MM.1S (cell line): ENCODE measurements at regions not wholly inside any gene's neighbourhood (a gene's known extent, or its start where the extent isn't known, plus 50 kb on each side); places are given as distances from the start of the nearest gene placed in this dataset.

Experiments used
- DNase-seq: peaks from one replicate; pipeline ENCODE4 v3.0.0-alpha.2; 2015
- H2AFZ ChIP-seq: fragments of 300-600 bp; sonication (generic); 2 replicates; pipeline ENCODE4 v1.6.0; 2016; ENCODE audit warnings: antibody characterized with exemption, low read length
- H3F3A ChIP-seq: fragments of 300-600 bp; sonication (generic); 2 replicates; pipeline ENCODE4 v1.6.1; 2016; ENCODE audit warnings: mild to moderate bottlenecking, antibody characterized with exemption, low read length, moderate library complexity, mixed read lengths; ENCODE audit not compliant: insufficient read depth
- H3K27ac ChIP-seq: fragments of 300-600 bp; sonication (generic); 2 replicates; pipeline ENCODE4 v1.5.1; 2016; ENCODE audit warnings: mild to moderate bottlenecking, low read length
- H3K27me3 ChIP-seq: fragments of 300-600 bp; sonication (generic); replicated peaks from 2 replicates; pipeline ENCODE4 v1.6.0; 2016; ENCODE audit warnings: low read length; ENCODE audit not compliant: insufficient read depth
- H3K36me3 ChIP-seq: fragments of 300-600 bp; sonication (generic); replicated peaks from 2 replicates; pipeline ENCODE4 v1.6.1; 2016; ENCODE audit warnings: mild to moderate bottlenecking, low read length, mixed read lengths; ENCODE audit not compliant: insufficient read depth
- H3K4me1 ChIP-seq: fragments of 300-600 bp; sonication (generic); 2 replicates; pipeline ENCODE4 v1.6.1; 2016; ENCODE audit warnings: low read length, mixed read lengths
- H3K4me2 ChIP-seq: fragments of 300-600 bp; sonication (generic); 2 replicates; pipeline ENCODE4 v1.6.0; 2016; ENCODE audit warnings: low read depth, low read length
- H3K4me3 ChIP-seq: fragments of 300-600 bp; sonication (generic); 2 replicates; pipeline ENCODE4 v1.5.1; 2016; ENCODE audit warnings: low read length, mixed read lengths
- H3K79me2 ChIP-seq: fragments of 300-600 bp; sonication (generic); 2 replicates; pipeline ENCODE4 v1.6.1; 2016; ENCODE audit warnings: mixed run types, low read length, mixed read lengths
- H3K9ac ChIP-seq: fragments of 300-600 bp; sonication (generic); 2 replicates; pipeline ENCODE4 v1.6.1; 2016; ENCODE audit warnings: low read length, mixed read lengths
- H3K9me2 ChIP-seq: fragments of 300-600 bp; sonication (generic); replicated peaks from 2 replicates; pipeline ENCODE4 v1.6.1; 2016; ENCODE audit warnings: mild to moderate bottlenecking, low read length, mixed read lengths; ENCODE audit not compliant: insufficient read depth
- H3K9me3 ChIP-seq: fragments of 300-600 bp; sonication (generic); replicated peaks from 2 replicates; pipeline ENCODE4 v1.6.1; 2016; ENCODE audit warnings: mild to moderate bottlenecking, low read length, mixed read lengths; ENCODE audit not compliant: insufficient read depth
- H4K20me1 ChIP-seq: fragments of 300-600 bp; sonication (generic); 2 replicates; pipeline ENCODE4 v1.6.1; 2016; ENCODE audit warnings: mild to moderate bottlenecking, low read length, moderate library complexity, mixed read lengths; ENCODE audit not compliant: insufficient read depth
- CTCF ChIP-seq: fragments of 300-600 bp; sonication (generic); IDR thresholded peaks from 2 replicates; pipeline ENCODE4 v1.5.1; 2016; ENCODE audit warnings: antibody characterized with exemption, low read length, mixed read lengths
- EZH2 ChIP-seq: fragments of 300-600 bp; sonication (generic); optimal IDR thresholded peaks from 2 replicates; pipeline ENCODE3; 2017; ENCODE audit warnings: low read depth, mild to moderate bottlenecking, antibody characterized with exemption, low read length, mixed read lengths
- EZH2phosphoT487 ChIP-seq: fragments of 300-600 bp; sonication (generic); IDR thresholded peaks from 2 replicates; pipeline ENCODE4 v1.6.1; 2018; ENCODE audit warnings: antibody characterized with exemption, low read length

DNA sequence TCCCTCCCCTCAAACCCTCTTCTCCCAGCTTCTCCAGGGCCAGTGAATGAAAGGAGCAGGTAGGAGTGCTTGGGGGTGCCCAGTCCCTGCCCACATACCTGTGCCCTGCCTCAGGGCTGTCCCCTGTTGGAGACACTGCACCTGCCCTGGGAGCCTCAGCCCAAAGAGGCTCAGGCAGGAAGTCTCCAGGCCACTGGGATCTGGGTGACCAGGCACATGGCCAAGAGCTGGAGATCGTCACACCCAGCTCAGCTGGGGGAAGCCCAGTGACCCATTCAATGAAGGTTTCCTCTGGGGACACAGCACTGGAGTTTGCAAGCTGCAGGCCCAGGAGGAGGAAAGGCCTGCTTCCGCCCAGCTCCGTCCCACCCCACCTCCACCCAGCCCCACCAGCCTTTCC is 156.4 kb downstream of the ZFP36L2 start:
- H3K9me3 ChIP-seq, result no peaks in the 10 kb centered on the region
- H3F3A ChIP-seq, result no peaks in the 10 kb centered on the region
- H3K4me1 ChIP-seq, result no peaks in the 10 kb centered on the region
- no peak overlapping the region for H3K4me2 ChIP-seq
- H2AFZ ChIP-seq, result no peak overlapping the region
- no peaks in the 10 kb centered on the region for H4K20me1 ChIP-seq
- no peak overlapping the region for H3K9ac ChIP-seq
- DNase-seq, result no peak
- H3K27me3 ChIP-seq, result no peaks in the 10 kb centered on the region
- no peaks in the 10 kb centered on the region for H3K79me2 ChIP-seq
- no peak for TF ChIP-seq EZH2
- TF ChIP-seq EZH2phosphoT487, result no peak
- TF ChIP-seq CTCF, result no peak
- no peaks in the 10 kb centered on the region for H3K36me3 ChIP-seq
- no peaks in the 10 kb centered on the region for H3K9me2 ChIP-seq
- no peak overlapping the region for H3K4me3 ChIP-seq
- H3K27ac ChIP-seq, result no peak overlapping the region

DNA sequence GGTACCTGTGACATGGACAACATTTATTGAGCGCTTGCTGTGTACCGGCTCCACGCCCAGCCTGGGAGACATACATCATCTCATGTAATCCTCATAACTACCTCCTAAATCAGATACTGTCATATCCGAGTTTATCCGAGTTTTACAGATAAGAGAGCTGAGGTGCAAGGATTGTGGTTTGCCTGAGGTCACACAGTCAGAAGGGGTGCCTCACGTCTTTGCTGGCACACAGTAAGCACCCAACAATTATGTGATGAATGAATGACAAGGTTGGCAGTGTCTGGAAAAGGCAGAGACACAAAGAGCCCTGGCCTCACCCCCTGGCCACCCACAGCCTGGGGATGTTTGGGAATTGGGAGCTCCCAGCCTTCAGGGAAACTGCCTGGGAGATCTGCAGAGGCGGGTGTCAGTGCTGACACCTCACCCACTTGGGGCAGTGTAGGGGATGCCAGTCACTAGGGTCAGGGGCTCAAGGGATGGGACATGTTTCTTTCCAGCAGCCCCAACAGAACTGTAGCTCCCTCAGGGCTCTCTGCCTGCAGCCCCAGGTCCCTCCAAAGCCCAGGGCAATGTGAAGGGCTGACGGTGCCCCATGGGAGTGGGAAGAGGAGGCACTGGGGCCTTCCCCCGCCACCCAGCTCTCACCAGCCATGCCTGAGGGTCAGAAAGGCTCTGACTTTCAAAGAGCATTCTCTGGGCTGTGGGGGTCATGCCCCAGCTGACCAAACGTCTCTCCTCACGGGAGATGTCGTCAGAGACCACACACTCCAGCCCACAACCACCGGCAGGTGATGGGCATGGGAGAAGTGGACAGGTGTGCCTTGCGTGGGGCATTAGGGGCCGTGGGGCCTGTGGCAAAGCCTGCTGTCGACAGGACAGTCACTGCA is 157.5 kb downstream of the ZFP36L2 start:
- Histone ChIP-seq H3K9ac (no peak overlapping the region), H3K27ac (no peak overlapping the region), H3K36me3 (no peaks in the 10 kb centered on the region), H3K4me3 (no peak overlapping the region), H4K20me1 (no peaks in the 10 kb centered on the region), H3K4me2 (no peak overlapping the region), H2AFZ (no peak overlapping the region), H3F3A (no peaks in the 10 kb centered on the region), H3K9me2 (no peaks in the 10 kb centered on the region), H3K4me1 (no peaks in the 10 kb centered on the region), H3K9me3 (no peaks in the 10 kb centered on the region), H3K27me3 (no peaks in the 10 kb centered on the region), H3K79me2 (no peaks in the 10 kb centered on the region)
- DNase-seq, result no peak
- no peak for TF ChIP-seq EZH2phosphoT487
- no peak for TF ChIP-seq CTCF
- TF ChIP-seq EZH2, result no peak

DNA sequence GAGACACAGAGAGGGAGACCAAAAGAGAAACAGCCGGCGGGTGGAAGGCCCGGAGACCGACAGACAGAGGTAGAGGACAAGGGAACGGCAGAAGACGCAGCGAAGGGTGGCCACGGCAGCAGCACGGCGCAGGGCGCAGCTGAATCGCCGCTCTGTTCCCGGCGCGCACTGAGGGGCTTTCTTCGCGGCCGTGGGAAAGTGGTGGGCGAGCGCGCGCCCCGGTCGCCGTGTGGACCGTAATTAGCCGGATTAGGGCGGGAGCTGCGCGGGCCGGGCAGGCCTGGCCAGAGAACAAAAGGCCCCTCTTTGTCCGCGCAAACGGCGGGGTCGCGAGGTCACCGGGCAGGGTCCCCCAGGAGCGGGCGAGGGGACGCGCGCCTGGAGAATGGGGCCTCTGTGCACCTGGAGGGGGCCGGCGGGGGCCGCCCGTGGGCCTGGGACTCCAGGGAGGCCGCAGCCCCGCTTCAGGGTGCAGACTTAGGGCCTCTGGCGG is 158.3 kb downstream of the ZFP36L2 start:
- Histone ChIP-seq H3K4me3 (no peak overlapping the region), H2AFZ (no peak overlapping the region), H3K79me2 (no peaks in the 10 kb centered on the region), H3K4me2 (no peak overlapping the region), H3K9me2 (no peaks in the 10 kb centered on the region), H3K27me3 (no peaks in the 10 kb centered on the region), H3K36me3 (no peaks in the 10 kb centered on the region), H3F3A (no peaks in the 10 kb centered on the region), H3K9ac (no peak overlapping the region), H4K20me1 (no peaks in the 10 kb centered on the region), H3K27ac (no peak overlapping the region), H3K9me3 (no peaks in the 10 kb centered on the region), H3K4me1 (no peaks in the 10 kb centered on the region)
- DNase-seq, result no peak
- TF ChIP-seq CTCF (no peak), EZH2 (no peak), EZH2phosphoT487 (no peak)
